Eye (tissue), 1 donor: ENCODE measurements at regions not wholly inside any gene's neighbourhood (a gene's known extent, or its start where the extent isn't known, plus 50 kb on each side); places are given as distances from the start of the nearest gene placed in this dataset.
"Not testable (repeated sequence)": the region's sequence is repeated elsewhere in the genome, so short reads cannot be mapped to it uniquely, and the experiment has no call there.

Experiments
- DNase-seq: peaks from one replicate; pipeline ENCODE4 v3.0.0-alpha.2; 2015

DNA sequence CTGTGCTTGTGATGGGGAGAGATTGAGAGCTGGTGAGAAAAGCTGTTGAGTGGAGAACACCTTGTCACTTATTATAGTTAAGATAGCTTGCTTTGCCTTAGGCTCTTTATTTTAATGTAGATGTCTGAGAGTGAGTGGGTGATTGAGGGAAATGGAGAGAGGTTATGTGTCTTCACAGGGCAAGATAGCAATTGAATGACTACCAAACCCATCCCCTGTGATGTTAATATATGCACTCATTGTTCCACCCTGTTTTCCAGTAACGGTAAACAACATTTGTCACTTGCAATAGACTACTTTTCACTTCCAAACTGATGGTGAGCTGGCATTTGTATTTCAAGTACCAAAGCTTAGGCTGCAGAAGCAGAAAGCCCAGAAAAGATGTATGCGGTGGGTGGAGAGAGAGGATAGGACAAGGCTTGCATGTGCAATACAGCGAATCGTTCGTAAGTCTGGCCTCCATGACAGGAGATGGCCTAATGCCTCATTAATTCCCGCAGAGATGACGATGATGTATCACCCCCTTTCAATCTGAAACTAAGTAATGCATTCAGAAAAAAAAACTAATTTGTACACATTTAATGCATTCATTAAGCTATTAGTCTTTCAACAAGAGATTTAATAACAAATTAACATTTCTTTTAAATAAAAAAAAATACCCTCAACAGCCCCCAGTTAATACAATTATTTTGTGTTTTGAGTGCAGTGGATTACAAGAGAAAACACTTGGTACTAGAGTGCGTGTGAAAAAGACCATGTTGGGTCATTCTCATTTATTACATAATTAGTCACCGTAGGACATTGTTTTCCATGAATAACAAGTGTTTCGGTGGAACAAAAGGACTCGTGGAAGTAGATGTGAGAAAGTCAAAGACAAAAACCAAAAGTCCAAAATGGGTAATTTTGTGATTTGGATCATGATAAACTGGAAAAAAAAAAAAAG is 699.0 kb downstream of the BRINP1 start:
- no peak for DNase-seq

DNA sequence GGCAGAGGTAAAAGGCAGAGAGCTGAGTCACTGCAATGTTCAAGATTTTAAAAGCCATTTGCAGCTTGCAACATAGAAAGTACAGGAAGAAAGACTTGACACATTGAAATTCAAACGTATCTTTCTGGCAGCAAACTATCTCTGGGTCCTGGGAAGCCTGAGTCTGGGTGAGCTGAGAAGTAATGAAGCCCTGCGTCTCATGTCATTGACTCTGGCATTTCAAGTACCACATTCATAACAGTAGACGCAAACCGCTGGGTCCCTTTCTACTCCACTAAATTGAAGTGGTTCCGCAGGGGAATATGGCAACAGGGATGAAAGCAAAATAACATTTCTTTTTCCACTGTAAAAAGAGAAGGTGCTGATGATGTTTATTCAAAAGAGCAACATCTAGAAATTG is 694.3 kb downstream of the BRINP1 start:
- DNase-seq = no peak

DNA sequence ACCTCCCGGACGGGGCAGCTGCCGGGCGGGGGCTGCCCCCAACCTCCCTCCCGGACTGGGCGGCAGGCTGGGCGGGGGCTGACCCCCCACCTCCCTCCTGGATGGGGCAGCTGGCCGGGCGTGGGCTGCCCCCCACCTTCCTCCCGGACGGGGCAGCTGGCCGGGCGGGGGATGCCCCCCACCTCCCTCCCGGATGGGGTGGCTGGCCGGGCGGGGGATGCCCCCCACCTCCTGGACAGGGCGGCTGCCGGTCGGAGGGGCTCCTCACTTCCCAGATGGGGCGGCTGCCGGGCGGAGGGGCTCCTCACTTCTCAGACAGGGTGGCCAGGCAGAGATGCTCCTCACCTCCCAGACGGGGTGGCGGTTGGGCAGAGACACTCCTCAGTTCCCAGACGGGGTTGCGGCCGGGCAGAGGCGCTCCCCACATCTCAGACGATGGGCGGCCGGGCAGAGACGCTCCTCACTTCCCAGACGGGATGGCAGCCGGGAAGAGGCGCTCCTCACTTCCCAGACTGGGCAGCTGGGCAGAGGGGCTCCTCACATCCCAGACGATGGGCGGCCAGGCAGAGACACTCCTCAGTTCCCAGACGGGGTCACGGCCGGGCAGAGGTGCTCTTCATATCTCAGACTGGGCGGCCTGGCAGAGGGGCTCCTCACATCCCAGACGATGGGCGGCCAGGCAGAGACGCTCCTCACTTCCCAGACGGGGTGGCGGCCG is 691.1 kb downstream of the BRINP1 start:
- DNase-seq = not testable (repeated sequence)

DNA sequence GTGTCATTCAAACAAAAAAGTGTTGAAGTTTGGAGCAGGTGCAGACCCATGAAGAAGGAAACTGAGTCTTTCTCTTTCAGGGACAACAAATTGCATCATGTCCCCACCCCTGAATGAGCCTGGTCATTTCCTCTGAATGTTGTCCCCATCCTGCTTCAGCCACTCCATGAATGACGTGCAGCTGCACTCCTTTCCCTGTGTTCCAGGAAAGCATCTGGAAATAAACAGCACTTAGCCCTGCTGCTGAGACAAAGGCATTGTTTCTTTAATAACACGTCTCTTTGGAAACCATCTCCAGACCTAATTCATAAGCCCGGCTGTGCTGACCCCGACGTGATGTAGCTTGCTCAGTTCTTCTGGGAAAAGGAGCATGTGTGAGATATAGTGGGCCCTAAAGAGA is 682.3 kb downstream of the BRINP1 start:
- DNase-seq = peak; percentile 3

DNA sequence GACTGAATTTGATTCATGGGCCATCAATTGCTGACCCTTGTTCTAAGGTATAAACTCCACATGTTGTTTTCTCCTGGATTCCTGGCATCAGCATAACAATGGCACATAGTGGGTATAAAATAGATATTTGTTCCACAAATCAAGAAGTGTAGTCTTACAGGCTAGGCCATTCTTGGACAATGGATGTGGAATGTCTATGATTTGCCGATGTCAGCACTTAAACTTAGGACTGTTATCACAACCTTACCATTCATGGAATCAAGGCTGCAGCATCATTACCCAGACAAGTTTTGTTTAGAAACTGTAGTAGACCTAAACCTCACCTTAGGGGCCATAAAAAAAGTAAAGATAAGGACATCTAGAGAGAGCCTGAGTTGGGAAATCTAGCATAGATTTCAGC is 680.0 kb downstream of the BRINP1 start:
- no peak for DNase-seq

DNA sequence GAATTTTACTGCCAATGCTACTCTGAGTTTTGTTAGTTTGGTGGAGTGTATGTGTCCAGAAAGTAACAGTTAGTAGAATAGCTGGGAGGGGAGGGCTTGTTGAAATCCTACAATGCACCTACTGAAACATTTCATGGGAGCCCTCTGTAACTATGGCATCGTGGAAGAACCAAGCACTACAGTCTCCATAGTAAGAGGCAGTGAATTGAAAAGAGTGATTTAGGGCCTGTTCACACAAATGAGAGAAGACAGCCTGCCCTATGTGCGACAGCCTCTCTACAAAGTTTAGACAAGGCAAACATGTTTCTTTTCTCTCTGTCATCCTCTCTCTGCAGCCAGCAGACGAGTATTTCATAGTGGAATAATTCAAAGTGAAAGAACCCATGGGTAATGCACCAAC is 676.6 kb downstream of the BRINP1 start:
- no peak for DNase-seq

DNA sequence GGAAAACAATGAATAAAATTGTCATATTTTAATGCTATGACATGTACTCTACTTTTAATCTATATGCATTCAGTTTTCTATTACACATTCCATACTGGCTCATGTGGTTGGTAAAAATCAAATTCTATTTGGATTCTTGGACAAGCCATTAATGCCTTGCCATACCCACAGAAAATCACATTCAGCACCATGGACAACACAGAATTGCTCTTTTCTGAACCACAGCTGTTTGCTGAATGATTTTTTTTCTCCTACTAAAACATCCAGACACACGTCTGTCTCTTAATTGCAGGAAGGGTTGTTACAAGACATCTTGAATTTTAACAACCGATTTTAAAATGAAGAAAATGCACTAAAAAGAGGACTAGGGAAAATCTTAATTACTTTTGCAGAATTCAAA is 675.6 kb downstream of the BRINP1 start:
- DNase-seq = peak; percentile 35

DNA sequence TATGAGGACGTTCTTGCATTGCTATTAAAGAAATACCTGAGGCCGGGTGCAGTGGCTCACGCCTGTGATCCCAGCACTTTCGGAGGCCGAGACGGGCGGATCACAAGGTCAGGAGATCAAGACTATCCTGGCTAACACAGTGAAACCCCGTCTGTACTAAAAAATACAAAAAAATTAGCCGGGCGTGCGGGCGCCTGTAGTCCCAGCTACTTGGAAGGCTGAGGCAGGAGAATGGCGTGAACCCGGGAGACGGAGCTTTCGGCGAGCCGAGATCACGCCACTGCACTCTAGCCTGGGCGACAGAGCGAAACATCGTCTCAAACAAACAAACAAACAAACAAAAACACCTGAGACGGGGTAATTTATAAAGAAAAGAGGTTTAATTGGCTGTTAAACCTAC is 674.0 kb downstream of the BRINP1 start:
- DNase-seq = not testable (repeated sequence)

DNA sequence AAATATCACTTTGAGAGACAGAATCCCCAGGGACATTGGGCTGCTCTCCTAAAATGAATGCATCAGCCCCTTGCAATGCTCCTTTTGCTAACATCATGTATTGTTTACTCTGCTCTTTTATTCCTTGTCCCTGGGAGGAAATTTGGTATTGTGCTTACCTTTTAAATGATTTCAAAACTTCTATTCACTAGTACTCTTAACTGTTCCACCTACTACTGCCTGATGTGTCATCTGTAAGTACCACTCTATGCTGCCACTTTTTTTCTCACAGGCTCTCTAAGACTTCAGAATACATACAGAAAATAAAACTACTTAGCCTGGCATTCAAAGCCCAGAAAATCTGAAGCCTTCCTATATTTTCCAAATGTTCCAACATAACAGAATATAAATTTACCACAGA is 667.2 kb downstream of the BRINP1 start:
- DNase-seq = no peak

DNA sequence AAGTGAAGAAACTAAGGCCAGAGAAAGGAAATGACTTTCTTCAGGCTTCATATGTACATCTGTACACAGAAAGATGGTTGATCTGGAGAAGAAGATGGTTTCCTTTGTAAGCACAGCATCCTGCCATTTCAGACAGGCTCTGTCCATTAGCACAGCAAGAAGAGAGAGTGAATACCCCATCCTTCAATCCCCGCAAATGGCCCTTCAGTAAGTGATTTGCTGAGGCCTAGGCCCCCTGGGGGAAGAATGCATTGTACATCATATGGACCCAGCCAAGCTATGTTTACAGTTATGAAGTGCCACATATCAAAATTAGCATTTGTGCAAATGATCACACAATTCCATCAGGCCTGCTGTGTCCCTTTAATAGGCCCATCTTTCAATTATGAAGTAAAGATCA is 657.4 kb downstream of the BRINP1 start:
- DNase-seq = peak; percentile 40

DNA sequence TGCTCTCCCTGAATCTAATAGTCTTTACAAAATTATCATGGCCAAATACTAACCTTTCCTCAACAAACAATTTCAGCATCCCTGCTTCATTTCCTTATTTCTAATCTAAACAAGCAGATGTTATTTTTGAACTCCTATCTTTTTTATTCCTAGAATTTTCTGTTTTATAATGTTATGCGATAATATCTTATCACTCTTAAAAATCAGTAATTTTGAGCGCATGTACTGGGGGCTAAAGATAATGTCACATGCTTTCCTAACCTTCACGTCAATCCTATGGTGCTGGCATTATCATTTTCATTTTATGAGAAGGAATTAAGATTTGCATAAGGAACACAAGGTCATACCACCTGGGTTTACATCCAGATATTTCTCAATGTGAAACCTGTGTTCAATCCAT is 648.0 kb downstream of the BRINP1 start:
- DNase-seq = no peak

DNA sequence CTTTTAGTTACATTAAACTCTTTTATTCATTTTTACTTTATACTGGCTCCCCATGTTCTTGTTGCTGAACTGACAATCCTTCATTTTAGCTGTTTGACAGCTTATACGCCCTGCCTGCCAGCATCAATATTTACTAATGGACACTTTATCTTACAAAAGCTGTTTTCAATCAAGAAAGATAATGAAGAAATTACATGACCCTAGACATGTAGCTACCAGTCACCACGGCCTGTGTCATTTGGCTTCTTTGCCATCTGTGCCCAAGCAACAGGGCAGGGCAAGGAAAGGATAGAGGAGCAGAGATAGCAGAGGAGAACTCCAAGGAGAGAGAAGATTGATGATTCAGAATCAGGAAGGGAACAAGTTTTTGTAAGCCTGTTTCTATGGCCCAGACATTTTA is 647.3 kb downstream of the BRINP1 start:
- no peak for DNase-seq

DNA sequence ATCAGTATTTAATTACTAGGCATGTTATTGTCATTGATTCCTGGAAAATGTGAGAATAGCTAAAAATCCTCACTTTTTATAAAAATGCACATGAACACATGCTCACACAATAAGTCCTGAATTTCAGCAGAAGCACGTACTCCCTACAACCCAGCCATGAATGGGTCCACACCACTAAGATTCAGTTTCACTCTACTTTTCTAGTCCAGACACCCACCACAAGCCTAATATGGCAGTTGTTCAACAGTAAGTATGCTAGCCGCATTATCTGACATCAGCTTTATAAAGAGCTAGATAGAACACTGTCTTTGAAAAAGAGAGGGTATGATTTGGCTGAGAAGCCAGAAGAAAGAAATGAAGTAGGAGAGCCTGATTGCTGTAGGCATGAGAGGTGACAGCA is 639.3 kb downstream of the BRINP1 start:
- DNase-seq = no peak

DNA sequence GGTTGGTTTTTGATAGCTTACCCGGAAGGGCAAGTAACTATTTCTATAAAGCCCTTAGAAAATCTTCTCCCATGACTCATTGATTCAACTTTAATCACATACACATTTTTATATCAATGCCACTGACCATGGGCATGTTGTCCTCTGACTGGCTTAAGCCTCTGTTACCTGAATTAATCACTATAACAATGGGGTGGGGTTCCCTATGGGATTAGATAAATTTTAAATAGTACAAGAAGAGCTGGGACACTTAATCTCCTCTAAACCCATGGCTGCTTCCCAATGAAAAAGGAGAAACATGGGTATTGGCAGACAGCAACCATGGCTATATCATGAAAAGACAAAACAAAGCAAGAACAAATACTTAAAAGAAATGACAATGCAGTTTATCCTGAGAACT is 636.2 kb downstream of the BRINP1 start:
- no peak for DNase-seq

DNA sequence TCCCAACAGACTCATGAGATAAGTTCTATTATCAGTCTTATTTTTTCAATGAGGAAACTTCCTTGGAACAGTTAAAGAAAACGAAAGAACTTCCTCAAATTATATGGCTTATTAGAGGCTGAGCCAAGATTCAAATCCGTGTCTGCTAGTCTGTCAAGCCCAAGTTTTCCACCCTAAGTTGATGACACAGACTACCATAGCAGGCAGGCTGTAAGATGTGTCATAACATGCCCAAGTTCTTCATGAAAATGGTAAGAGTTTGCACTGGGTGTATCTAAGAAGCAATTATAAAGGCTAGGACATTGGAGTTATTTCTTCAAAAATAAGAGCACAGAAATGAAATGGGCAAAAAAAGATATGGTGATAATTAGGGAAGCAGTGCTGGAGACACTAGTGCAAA is 634.5 kb downstream of the BRINP1 start:
- DNase-seq = no peak

DNA sequence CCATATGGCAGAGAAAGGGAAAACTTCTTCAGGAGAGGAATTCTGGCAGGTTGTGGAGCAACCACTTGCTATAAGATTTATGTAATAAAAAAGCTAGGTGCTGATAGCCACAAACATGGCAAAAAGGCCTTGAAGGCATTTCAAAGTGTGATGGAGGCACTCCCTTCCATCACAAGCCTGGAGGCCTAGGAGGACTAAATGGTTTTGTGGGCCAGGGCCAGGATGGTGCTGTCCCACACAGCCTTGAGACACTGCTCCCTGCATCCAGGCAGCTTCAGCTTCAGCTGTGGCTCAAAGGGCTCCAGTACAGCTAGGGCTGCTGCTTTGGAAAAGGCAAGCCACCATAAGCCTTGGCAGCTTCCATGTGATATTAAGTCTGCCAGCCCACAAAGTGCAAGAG is 632.8 kb downstream of the BRINP1 start:
- DNase-seq = no peak

DNA sequence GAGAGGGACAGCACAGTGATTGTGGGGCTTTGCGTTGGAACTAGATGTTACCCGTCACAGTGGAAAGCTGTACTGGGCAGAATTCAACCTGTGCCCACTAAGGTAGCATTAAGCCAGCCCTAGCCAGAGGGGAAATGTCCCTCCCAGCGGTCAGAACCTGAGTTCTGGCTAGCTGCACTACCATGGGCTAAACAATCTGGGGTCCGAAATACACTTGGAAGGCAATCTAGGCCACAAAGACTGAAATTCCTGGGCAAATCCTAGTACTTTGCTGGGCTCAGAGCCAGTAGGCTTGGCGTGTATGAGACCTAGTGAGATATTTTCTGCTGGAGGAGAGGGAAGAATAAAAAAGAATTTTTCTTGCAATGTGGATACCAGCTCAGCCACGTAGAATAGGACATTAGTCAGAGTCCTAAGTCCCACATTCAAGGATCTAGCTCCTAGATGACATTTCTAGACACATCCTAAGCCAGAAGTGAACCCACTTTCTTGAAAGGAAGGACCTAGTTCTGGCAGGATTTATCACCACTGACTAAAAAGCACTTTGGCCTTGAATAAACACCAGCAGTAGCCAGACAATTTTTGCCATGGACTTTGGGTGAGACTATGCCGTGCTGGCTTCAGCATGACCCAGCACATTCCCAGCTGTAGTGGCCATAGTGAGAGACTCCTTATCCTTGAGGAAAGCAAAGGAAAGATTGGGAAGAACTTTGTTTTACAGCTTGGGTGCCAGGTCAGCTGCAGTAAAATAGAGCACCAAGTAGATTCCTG is 618.0 kb downstream of the BRINP1 start:
- no peak for DNase-seq

DNA sequence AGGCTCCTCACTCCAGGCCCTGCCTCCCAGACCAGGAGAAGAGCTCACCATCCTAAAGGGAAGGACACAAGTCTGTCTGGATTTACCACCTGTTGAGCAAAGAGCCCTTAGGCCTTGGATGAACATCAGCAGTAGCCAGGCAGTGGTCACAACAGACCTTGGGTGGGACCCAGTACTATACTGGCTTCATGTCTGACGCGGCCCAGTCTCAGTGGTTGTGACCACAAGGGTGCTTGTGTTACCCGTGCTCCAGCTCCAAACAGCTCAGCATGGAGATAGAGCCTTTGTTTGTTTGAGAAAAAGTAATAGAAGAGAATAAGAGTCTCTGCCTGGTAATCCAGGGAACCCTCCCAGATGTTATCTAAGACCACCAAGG is 617.4 kb downstream of the BRINP1 start:
- no peak for DNase-seq

DNA sequence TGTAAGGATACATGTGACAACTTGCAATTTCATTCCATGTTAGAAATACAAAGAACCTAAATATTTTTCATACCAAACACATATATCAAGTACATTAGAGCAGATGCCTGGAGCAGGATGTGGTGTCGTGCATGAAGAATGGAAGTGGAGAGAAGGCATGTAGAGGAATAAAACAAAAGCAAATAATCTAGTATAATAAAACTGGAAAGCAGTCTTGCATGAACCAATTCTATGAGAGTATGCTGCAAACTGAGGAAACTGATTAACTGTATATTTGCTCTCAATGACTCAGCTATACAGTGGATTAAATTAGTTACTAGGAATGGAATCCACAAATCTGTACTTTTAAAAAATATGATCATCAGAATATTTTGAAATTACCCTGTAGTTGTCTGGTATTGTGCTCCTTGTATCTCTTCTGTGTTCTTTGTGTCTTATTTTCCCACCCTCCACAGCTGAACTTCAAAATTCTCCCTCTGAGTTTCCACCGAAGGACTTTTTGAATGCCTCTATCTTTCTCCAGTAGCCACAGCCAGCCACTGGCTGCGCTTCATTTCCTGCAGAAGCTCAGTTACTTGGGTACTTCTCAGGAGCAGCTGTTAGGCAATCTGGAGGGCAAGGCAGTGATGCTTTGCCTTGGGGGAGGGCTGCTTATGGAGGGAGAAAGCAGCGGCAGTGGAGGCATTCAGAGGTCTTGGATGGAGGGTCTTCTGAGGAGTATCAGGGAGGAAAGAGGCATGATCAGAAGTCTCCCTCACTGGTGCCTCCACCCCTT is 608.0 kb downstream of the BRINP1 start:
- no peak for DNase-seq

DNA sequence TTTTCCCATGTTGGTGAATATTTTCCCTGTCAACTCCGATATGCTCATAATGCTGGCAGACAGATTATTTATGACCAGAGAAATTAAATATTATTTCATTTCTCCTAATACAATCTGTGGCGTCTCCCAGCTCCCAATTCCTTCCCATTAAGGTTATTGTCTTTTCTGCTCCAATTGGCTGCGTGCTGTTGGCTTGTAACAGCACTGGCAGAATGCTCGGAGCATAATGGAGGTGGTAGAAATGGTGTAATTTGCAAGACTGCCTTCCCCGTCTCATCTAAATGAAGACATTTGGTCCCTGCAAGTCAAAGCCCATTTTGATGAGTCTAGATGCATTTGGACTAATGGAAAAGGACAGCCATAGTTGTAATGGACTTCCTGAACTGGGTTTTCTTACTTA is 601.7 kb downstream of the BRINP1 start:
- no peak for DNase-seq

DNA sequence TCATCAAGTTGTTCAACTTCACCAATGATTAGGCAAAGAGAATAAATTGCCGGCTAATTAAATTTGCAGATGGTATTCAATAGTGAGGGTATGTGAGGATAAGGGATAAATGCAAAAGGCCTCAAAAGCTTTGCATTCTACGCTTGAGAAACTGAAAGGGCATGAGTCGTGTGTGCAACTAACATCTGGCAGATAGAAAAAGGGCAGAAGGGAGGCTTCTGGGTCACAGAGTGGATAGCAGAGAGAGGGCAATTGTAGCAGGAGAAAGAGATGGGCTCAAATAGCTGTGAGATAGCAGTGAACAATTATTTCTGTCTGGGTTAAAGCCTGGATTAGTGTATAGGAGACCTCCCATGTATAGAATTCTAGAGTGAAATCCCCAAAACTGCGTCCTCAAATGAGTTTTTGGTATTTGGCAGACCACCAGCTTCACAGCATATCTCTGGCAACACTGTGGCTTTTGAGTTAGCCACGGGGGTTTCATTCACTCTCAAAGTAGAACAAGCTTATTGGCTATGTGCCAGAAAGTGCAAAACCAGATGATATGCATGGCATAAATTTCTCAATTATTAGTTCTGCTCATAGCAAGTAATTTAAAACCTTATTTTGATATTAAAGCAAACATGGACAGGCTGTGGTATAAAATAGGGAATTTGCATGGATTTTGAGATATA is 586.3 kb downstream of the BRINP1 start:
- peak; percentile 26 for DNase-seq

DNA sequence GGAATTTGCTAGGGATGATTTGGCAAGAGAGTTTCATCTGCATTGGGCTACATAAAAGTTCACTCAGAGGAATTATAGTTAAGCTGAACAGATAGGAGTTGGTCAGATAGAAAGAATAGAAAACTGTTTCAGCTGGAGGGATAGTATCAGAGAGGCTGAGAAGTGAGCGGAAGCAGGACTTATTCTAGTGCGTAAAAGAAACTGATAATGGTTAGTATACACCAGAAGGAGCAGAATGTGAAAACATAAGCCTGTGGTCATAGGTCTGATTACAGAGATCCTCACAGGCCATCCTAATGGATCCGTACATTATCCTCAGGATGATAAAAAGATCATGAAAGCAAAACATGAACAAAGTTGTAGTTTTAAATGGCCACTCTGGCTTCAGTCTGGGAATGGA is 585.2 kb downstream of the BRINP1 start:
- DNase-seq = no peak
